ENCODE measurements at regions not wholly inside any gene's neighbourhood (a gene's known extent, or its start where the extent isn't known, plus 50 kb on each side); places are given as distances from the start of the nearest gene placed in this dataset.

DNA sequence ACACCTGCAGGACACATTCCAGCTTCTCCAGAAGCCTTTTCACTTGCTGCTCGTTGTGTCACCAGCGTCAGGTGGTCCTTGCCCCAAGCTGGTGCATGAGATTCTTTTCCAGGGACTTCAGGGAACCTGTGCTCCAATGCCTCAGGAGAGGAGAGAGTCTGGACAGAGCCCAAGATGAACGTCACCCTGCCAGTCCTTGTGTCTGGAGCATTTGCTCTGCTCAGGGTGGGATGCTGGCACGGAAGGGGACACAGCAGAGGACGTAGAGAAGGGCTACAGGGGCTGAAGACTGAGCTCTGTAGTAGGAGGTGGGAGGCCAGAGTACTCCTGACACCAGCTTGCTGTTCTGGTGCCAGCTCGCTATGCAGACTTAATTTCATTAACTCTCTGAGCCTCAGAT is 262.1 kb downstream of the XXYLT1 start:
- DNase-seq (ENCODE audit: low read depth): no peak
- TF ChIP-seq, protein P1, sequence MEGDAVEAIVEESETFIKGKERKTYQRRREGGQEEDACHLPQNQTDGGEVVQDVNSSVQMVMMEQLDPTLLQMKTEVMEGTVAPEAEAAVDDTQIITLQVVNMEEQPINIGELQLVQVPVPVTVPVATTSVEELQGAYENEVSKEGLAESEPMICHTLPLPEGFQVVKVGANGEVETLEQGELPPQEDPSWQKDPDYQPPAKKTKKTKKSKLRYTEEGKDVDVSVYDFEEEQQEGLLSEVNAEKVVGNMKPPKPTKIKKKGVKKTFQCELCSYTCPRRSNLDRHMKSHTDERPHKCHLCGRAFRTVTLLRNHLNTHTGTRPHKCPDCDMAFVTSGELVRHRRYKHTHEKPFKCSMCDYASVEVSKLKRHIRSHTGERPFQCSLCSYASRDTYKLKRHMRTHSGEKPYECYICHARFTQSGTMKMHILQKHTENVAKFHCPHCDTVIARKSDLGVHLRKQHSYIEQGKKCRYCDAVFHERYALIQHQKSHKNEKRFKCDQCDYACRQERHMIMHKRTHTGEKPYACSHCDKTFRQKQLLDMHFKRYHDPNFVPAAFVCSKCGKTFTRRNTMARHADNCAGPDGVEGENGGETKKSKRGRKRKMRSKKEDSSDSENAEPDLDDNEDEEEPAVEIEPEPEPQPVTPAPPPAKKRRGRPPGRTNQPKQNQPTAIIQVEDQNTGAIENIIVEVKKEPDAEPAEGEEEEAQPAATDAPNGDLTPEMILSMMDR (IDR thresholded peaks at IDR 0.05; ENCODE audit: insufficient read depth, low read depth, low read length, missing control alignments): no peak
- H3K4me3 ChIP-seq (ENCODE audit: low read depth, low read length): no peak overlapping the region

DNA sequence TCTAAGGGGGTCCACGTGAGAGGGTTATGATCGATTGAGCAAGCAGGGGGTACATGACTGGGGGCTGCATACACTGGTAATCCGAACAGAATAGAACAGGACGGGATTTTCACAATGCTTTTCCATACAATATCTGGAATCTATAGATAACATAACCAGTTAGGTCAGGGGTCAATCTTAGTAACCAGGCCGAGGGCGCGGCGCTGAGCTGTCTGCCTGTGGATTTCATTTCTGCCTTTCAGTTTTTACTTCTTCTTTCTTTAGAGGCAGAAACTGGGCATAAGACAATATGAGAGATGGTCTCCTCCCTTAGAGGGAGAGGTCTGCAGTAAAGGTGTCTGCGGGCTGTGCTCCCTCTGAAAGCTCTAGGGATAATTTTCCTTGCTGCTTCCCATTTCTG is 261.3 kb downstream of the XXYLT1 start:
- DNase-seq (ENCODE audit: low read depth): no peak
- TF ChIP-seq, protein P1 (IDR thresholded peaks at IDR 0.05; ENCODE audit: insufficient read depth, low read depth, low read length, missing control alignments): no peak
- no peak overlapping the region for H3K4me3 ChIP-seq (ENCODE audit: low read depth, low read length)

DNA sequence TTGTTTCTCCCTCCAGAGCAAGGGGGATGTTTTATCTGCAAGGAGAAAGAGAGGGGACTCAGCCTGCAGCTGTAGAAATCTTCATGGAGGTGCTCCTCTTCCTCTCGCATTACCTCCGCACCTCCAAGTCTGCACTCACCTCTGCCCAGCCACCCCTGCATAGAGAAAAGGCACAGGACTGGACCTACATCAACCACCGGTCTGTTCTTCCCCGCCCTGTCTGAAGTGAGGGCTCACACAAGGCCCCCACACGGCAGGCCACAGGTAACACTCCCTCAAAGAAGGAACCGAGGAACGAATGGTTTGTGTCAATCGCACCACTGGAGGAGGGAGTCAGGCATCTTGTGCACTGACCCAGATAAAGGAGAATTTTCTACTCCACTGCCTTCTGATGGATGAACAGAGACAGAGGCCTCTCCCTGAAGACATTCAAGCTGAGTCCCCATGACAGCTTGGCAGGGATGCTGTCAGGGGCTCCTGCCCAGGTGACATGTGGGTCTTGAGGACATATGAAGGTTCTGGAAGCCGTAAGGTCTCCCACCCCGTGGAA is 260.3 kb downstream of the XXYLT1 start:
- TF ChIP-seq, protein P1 (IDR thresholded peaks at IDR 0.05; ENCODE audit: insufficient read depth, low read depth, low read length, missing control alignments): no peak
- DNase-seq (ENCODE audit: low read depth): no peak
- H3K4me3 ChIP-seq (ENCODE audit: low read depth, low read length): no peak overlapping the region

DNA sequence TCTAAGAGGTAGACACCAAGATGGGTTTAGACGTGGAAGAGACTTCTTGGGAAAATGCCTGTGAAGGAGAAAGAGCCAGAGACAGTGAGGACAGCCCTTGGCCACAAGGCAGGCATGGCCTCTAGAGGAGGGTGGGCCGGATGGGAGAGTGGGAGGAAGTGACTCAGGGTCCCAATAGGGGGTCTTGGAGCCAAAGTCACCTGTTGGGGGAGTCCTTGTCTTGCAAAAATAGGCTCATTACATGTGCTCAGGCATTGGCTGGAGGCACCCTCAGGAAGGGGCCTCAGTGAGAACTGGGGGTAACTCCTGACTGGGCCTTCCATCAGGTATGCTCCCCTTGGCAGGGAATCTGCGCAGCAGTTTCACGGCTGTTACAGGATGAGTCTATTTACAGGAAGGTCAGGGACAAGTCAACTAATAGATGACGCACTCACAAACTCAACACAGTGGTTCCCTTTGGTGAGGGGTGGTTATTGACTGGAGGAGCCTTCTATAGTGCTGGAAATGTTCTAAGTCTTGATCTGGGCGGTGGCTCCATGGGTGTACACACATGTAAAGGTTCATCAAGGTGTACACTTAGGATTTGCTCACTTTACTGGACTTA is 259.6 kb downstream of the XXYLT1 start:
- TF ChIP-seq, protein P1 (IDR thresholded peaks at IDR 0.05; ENCODE audit: insufficient read depth, low read depth, low read length, missing control alignments): no peak
- no peak overlapping the region for H3K4me3 ChIP-seq (ENCODE audit: low read depth, low read length)
- no peak for DNase-seq (ENCODE audit: low read depth)

DNA sequence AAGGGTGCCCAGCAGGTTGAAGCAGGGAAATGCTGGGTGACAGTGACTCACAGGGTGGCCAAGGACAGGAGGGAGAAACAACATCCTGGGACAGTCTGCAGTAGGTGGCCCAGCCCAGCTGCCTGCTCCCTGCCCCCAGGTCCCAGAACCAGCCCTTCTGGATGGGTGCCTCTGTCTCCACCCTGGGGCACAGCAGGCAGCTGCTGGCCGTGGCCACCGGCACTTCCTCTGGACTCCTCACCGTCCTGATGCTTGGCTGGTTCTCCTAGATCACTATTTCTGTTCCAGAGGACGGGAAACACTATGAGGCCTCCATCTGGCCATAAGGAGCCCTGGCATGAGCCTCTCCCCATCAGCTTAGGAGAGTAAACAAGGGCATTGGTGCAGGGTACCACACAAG is 258.9 kb downstream of the XXYLT1 start:
- no peak for DNase-seq (ENCODE audit: low read depth)
- TF ChIP-seq, protein P1 (IDR thresholded peaks at IDR 0.05; ENCODE audit: insufficient read depth, low read depth, low read length, missing control alignments): no peak
- H3K4me3 ChIP-seq (ENCODE audit: low read depth, low read length): no peak overlapping the region

DNA sequence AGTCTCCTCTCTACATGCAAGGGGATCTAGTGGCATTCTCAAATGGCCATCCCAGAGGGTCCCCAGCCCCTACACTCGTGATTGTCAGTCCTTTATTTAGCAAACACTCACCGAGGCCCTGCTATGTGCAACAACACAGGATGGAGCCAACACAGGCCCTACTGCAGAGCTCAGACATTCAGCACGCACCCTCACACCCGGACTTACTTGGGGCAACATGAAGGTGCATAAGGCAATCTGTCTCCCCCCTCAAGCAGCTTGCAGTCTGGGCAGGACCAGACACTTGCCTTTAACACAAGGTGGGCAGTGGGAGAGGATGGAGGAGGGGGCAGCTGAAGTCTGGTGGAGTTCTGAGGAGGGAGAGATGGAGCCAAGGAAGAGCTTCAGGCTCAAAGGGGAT is 258.4 kb downstream of the XXYLT1 start:
- no peak overlapping the region for H3K4me3 ChIP-seq (ENCODE audit: low read depth, low read length)
- TF ChIP-seq, protein P1 (IDR thresholded peaks at IDR 0.05; ENCODE audit: insufficient read depth, low read depth, low read length, missing control alignments): no peak
- no peak for DNase-seq (ENCODE audit: low read depth)
